Peyer's patch (tissue), 4 donors: ENCODE measurements at regions not wholly inside any gene's neighbourhood (a gene's known extent, or its start where the extent isn't known, plus 50 kb on each side); places are given as distances from the start of the nearest gene placed in this dataset.

Experiments used
- CTCF ChIP-seq, 6 experiments: fragments of 450-650 bp in 4 of 6; fragments of 200-600 bp in 2 of 6; sonication (generic) in 1 of 6; IDR thresholded peaks; one replicate each; pipeline ENCODE4 v1.5.1; 2017 to 2019; ENCODE audit warnings: antibody characterized with exemption in 6 of 6, mild to moderate bottlenecking in 3 of 6, moderate library complexity in 1 of 6
- POLR2A ChIP-seq, 2 donors: fragments of 450-650 bp; IDR thresholded peaks; one replicate each; pipeline ENCODE4 v1.5.1; 2017; ENCODE audit warnings: antibody characterized with exemption in 2 of 2, mild to moderate bottlenecking in 2 of 2, moderate library complexity in 2 of 2

DNA sequence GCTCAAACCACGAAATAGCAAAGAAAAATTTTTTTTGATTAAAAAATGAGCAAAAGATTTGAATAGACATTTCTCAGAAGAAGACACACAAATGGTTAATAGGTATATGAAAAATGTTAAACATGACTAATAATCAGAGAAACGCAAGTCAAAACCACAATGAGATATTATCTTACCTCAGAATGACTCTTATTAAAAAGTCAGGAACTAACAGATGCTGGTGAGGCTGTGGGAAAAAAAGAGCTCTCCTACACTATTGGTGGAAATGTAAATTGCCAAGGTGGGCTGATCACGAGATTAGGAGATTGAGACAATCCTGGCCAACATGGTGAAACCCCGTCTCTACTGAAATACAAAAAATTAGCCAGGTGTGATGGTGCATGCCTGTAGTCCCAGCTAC is 315.5 kb upstream of the FLRT2 start:
- TF ChIP-seq CTCF (IDR thresholded peaks at IDR 0.05) (no peak), POLR2A (IDR thresholded peaks at IDR 0.05) (no peak)
